HG03196 (cell line): ENCODE measurements at regions not wholly inside any gene's neighbourhood (a gene's known extent, or its start where the extent isn't known, plus 50 kb on each side); places are given as distances from the start of the nearest gene placed in this dataset.

Source experiments
- ATAC-seq: cut with Tn5 transposase; IDR thresholded peaks from one replicate; pipeline ENCODE4 v1.9.1; 2021; ENCODE audit not compliant: unreplicated experiment

DNA sequence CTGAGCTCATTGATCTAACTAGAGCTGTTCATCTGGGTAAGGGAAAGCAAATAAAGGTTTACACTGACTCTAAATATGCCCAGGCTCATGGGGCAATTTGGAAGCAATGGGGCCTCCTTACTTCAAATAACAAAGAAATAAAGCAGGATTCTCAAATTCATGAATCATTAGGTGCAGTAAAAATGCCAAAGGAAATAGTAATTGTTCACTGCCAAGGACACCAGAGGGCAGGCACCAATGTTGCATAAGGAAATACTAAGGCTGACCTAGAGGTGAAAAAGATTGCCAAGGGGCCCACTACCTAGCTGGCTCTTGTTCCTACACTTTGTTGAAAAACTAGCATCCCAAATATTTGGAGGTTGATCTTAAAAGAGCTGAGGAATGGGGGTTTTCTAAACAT, 1686.7 kb upstream of the MIR17HG start:
- no peak for ATAC-seq

DNA sequence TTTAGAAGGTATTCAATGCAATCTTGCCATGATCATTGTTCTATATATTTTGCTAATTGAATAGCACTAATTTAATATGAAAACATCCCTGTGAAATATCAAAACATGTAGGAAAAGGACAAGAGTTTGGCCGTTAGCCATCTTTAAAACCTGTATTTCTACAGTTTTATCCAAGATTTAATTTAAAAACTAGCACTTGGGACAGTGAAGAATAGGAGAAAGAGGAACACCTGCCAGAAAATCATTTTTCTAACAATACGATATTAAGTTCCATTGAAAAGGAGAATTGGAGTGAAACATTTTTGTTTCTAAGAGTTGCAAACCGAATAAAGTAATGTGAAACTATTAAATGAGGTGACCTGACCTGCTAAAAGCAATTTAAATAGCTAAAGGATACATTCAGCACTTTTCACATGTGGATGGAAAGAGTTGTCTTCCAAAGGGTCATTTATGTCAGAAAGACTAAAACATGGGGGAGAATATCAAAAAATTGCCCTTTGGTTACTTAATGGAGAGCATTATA, 1673.6 kb upstream of the MIR17HG start:
- ATAC-seq: no peak

DNA sequence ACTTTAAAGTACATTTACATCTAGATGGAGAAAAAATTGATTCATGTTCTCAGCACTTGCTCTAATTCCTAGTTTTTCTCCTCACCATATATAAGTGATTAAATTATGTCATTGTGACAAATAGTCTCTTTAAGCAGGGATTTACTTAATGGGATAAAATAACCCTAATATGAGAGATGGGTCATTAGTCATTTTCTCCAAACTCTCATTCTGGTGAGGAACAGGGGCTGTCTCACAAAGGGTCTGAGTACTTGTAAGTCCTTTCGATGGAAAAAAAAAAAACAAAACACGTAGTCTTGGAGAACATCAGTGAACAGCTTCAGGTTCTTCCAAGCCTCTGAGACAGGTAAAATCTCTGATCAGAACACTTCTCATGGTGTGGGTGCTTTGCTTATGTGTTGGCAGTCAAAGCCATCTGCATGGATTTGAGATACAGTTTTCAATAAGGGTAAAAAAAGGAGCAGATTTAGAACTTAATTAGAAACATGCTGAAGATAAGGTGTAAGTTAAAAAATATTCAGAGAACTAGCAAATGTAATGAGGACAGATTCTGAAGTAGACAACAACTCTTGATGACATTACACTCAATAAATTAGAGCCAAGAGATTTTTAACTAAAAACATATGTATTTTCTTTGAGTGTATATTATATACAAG, 1668.9 kb upstream of the MIR17HG start:
- ATAC-seq: no peak

DNA sequence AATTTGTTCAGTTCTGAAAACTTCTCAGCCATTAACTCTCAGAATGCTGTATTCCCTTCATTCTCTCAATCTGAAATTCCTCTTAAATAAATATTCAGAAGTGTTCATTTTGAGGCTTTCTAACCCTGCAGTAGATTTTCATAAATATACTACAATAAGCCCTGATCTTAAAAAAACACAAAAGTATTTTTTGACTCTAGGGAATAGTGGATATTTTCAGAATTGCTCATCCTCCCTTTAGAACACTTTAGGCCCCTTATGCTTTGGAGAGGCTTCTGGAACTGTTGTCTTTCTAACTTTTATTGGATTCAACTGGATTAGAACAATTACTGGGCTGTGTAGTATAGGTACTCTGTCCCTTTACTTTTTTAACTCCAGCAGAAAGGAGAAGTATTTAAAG, 1662.6 kb upstream of the MIR17HG start:
- no peak for ATAC-seq

DNA sequence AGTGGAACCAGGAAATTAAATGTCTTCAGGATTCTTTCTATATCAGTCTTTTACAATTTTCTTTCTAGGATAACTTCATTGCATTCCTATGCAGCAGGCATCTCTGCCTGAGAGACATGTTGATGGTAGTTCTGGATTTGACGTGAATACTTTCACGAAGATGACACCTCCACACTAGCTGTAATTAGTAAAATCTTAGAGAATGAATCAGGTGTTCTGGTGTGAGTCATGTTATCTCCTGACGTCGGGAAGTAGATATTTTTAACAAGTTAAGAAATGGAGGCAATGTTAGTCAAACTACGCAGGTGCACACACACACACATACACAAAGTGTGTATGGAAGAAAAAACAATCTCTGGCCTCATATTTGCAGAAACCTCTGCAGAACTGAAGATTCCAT, 1661.3 kb upstream of the MIR17HG start:
- ATAC-seq: no peak

DNA sequence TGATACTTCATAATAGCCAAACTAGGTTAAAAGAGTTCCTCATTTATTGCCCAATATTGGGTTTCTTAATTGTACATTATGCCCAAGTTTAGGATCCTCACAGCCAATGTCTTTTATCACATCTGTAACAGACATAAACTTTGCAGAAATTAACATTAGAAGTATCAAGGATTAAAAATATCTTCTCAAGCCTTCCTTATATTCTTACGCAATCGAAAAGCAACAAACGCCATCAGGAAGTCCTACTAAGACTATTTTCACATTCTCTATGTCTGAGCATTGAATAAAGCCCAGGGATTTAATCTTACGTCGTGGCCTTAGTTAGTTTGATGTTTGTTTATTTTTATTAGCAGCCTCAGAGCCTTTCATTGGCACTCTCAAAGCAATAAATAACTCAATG, 1660.4 kb upstream of the MIR17HG start:
- no peak for ATAC-seq

DNA sequence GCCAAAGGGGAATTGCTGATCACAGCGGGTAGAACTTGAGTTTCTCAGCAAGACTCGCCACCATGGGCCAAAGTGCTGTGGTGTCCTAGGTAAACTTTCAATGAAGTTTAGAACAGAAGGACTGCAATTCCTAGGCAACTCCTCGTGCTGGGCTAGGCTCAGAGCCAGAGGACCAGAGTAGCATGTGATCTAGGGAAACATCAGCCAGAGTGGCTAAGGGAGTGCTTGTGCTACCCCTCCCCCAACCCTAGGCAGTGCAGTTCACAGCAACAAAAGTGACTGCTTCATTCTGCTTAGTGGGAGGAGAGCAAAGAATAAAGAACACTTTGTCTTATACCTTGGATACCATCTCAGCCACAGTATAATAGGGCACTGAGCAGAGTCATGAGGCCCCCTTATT, 1658.6 kb upstream of the MIR17HG start:
- no peak for ATAC-seq

DNA sequence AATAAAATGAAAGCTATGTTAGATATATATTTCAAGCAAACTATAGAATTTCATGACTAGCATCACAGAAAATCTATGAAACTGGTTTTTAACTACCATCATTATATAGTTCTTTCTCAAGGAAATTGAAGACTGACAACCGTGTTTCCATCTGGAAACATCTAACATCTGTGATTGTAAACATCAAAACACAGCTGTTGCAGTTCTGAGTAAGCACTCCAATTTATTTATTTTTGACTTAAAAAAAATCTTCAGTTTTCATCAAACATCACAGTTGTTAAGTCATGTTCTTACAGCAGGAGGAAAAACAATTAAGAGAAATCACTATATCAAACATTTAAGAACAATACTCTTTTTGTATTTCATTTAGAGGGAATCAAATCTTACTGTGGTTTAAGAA, 1653.0 kb upstream of the MIR17HG start:
- ATAC-seq: no peak

DNA sequence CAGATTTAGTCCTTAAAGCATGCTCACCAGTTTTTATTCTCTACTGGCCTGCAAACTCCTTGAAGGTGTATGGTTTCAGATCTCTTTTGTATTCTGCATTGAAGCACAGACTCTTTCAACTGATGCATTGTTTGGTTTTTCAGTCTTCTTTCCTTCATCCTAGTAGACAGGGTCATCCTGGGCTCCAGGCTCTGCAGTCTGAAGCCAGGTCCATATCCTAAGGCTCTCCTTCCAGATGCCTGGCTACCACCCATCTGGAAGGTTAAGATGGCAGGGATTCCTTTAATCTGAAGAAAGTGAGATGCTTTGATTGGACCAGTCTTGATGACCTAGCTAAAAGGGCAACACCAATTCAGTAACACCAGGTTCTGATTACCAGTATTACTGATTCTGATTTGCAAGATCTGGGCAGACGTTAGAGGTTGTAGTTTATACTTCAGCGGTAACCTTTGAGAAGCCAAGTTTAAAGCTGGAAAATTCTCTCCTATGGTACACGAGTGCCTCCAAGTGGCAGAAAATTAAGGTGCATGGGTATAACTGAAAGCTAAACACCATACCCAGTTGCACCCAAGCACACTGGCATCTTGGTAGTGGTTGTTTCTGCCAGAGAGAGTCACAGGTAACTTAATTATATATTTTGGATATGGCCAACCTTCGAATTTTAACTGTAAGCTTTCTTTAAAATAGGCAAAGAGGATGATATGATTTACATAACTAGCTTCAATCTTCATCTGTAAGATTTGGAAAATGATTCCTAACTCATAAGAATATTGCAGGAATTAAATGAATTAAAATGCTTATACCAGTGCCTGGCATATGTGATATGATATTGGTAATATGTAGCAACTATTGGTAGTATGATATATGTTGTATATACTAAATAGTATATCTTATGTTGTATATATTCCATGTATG, 1651.9 kb upstream of the MIR17HG start:
- ATAC-seq: no peak

DNA sequence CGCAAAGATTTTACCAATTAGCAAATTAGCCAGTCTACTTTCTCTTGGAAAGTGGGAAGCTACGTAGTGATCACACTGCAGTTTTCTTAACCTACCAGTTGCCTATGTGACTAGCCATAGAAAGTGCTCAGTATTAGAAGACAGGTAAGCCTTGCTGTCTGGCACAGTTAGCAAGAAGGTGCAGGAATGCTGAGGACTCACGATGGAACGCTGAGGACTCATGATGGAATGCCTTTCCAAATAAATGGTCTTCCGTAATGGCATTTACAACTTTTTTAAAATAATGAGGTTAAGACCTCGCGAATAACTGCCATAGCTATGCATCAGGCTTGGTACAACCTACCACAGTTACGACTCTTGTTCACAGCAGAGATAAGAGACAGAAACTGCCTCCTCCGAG, 1645.6 kb upstream of the MIR17HG start:
- no peak for ATAC-seq

DNA sequence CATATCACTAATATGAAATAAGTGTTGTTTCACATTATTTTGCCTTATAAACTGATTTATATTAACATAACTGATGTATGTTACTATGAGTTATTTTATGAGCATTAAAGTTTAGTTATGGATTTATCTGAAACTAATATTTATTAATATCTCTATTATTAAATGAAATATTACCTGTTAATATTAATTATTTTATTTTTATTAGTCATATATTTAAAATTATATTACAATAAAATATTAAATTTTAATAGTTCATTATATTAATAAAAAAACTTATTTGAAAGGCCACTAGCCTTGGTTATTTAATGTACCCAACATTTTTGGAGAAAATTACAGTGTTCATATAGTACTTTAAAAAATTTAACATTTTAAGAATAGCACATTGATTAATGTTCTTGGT, 1643.4 kb upstream of the MIR17HG start:
- no peak for ATAC-seq

DNA sequence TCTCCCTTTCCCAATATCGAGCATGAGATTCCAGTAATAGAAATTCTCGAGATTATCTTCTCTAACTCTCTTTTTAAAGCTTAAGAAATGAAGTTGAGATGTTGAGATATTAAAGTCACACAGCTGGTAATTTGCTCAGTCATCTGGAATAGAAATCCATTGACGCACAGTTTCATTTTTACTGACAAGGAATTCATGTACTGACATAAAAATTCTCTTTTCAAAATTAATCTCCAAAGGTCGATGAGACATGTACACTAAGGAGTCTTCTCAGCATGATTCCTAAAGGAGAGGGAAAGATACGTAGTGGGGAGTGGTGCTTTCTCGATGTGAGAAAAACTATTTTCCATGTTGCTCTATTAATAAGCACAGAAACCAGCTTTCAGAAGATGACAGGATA, 1639.5 kb upstream of the MIR17HG start:
- no peak for ATAC-seq

DNA sequence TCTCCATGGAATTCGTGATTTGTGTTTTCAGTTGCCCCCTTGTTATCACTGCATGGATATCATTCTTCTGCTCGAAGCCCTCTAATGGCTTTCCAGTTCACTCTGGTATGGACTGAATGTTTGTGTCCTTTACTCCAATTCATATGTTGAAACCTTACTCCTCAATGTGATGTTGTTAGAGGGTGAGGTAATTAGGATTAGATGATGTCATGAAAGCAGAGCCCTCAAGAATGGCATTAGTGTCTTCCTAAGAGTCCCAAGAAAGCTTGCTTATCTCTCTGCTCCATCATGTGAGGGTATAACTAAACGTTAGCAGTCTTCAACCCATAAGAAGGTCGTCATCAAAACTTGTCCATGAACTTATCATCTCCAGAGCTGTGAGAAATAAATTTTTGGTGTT, 1626.3 kb upstream of the MIR17HG start:
- no peak for ATAC-seq

DNA sequence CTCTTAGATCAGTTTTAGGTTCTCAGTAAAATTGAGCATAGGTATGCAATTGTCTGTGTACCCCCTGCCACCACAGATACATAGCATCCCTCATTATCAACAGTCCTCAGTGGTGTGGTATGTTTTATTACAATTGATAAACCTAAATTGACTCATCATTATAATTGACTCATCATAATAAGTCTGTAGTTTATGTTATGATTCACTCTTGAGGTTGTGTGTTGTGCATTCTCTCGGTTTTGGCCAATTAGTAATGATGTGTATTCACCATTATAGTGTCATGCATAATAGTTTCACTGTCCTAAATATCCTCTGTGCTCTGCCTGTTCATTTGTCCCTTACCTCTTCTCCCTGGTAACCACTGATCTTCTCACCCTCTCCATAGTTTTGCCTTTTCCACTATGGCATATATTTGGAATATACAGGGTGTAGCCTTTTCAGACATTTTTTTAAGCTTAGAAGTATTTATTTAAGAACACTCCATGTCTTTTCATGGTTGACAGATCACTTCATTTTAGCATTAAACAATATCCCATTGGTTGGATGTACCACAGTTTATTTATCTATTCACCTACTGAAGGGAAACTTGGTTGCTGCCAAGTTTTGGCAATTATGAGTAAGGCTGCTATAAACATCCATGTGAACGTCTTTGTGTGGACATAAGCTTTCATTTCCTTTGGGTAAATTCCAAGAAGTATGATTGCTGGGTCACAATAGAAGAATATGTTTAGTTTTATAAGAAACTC, 1620.6 kb upstream of the MIR17HG start:
- ATAC-seq: no peak

DNA sequence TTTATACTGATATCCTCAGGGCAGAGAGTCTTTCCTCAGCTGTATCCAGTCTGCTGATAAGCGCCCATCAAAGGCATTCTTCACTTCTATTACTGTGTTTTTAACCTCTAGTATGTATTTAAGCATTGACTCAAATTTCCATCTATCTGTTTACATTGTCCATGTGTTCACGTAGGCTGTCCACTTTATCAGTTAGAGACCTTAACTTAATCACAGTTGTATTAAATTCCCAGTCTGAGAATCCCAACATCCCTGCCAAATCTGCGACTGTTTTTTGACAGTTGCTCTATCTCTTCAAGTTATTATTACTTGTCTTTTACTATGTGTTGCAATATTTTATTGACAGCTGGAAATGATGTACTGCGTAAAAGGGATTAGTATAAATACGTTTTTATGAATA, 1613.7 kb upstream of the MIR17HG start:
- no peak for ATAC-seq

DNA sequence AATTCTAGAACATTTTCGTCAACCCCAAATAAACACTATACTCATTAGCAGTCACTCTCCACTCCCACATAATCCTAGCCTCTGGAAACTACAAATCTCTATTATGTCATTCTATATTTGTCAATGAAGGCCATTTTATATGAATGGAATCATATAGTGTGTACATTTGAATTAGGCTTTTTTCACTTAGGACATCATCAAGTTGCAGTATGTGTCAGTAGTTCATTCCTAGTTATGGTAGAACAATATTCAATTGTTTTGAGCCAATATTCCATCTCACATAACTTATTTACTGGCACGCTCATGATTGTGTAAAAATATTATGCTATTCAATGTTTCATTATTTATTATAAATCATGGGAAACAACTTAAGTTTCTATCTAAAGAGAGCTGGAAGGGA, 1610.4 kb upstream of the MIR17HG start:
- ATAC-seq: no peak

DNA sequence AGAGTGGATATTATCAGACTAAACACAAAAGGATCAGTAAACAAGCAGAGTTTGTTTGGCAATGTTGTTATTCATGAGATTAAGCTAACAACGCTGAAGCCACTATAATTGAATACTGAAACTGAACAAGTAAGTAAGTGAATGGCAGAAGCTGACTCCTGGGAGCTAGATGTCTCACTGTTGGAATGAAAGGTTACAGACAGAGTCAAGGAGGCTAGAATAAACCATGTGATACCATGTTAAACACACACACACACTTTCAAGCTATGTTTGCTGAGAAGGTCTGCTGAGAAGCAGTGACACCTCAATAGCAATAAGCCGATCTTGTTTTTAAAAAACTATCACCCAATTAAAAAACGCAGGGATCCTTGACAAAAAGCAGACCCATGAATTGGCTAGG, 1609.4 kb upstream of the MIR17HG start:
- ATAC-seq: no peak

DNA sequence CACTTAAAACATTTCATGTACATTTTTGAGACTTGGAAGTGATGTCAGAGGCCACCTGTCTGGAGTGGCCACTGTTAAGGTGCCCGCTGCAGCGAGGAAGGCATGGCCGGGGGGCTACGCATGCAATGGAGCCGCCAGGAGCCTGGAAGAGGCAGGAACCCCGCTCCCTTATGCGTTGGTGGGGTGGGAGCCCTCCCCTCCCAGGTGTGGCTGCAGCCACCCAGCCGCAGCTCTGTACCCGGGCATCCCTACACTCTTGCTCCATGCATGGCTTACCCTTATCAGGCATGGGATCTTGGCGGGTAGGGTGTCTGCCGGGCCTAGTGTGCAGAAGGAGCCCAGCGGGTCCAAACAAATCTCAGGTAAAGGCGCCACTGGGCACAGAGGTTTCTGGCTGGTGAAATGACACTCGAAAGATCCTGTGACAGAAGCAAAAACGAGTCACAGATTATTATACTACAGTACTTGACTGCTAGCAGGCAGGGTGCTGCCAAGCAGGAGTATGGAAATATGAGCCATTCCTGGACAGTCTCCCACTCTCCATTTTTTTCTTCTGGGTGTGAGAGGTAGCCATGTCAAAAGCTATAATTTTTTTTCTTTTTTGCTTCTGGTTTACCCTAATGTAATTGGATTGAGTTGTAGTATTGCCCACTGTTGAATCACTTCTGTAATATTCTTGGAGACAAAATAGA, 1606.3 kb upstream of the MIR17HG start:
- no peak for ATAC-seq

DNA sequence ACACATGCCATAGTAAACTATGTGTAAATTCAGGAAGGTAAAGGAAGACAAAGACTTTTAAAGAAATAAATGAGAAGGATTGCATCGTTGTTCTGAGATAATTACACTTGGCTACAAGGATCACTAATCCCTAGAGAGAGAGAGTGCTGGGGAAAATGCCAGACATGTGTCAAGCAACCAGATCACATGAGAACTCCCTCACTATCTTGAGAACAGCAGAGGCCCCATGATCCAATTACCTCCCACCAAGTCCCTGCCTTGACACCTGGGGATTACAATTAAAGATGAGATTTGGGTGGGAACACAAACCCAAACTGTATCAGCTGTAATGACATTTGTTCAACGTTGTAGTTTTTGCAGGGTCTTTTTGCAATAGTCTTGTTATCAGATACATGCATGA, 1600.9 kb upstream of the MIR17HG start:
- no peak for ATAC-seq

DNA sequence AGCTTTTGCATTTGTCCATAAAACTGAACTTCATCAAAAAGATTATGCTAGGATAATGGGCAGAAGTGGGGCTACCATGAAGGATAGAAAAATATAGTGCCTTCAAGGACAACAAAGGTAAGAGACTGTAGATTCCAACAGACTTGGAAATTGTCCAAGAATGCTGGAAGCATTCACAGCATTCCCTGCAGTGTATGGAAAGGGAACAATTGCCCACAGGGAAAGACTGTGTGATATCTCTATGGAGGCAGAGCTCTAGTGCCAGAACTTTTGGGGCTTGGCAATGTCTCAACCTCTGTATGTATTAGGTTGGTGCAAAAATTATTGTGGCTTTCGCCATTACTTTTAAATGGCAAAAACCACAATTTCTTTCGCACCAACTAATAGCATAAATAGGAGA, 1598.8 kb upstream of the MIR17HG start:
- ATAC-seq: no peak

DNA sequence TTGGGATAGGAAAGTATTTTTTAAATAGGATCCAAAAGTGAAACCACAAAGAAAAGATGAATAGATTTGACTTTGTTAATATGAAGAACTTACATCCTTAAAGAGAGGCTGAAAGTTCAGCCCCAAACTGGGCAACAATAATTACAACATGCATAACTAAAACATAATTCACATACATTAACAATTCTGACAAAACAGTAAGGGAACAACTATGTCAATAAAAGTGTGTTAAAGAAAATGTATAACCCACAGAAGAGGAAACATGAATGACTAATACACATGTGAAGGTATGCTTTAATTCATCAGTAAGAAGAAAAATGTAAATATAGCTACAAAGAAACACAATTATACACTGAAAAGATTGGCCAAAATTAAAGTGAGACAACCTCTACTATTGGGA, 1597.6 kb upstream of the MIR17HG start:
- ATAC-seq: no peak
